H7 (cell line): ENCODE measurements at regions not wholly inside any gene's neighbourhood (a gene's known extent, or its start where the extent isn't known, plus 50 kb on each side); places are given as distances from the start of the nearest gene placed in this dataset.

Experiments
- DNase-seq: peaks from one replicate; pipeline ENCODE4 v3.0.0; 2012
- H3K27me3 ChIP-seq: 2 replicates; pipeline ENCODE4 v1.6.0; 2011; ENCODE audit warnings: mild to moderate bottlenecking, low read length; ENCODE audit not compliant: control insufficient read depth, insufficient read depth
- H3K36me3 ChIP-seq: replicated peaks from 2 replicates; pipeline ENCODE4 v1.5.1; 2011; ENCODE audit warnings: low read length; ENCODE audit not compliant: control insufficient read depth, insufficient read depth
- H3K4me3 ChIP-seq: 2 replicates; pipeline ENCODE4 v1.5.1; 2011; ENCODE audit warnings: low read depth, mild to moderate bottlenecking, control low read depth, low read length, moderate library complexity; ENCODE audit not compliant: insufficient read depth

GRCh38 chr4:144799486-144799885, 153.5 kb downstream of the HHIP start:
- Histone ChIP-seq H3K27me3 (no peaks in the 10 kb centered on the region), H3K36me3 (no peaks in the 10 kb centered on the region), H3K4me3 (no peak overlapping the region)
- no peak for DNase-seq

- Histone ChIP-seq H3K27me3 (no peaks in the 10 kb centered on the region), H3K36me3 (no peaks in the 10 kb centered on the region)
- DNase-seq, result no peak
Observed at GRCh38 chr4:144801731-144802130, 155.8 kb downstream of the HHIP start.

DNA sequence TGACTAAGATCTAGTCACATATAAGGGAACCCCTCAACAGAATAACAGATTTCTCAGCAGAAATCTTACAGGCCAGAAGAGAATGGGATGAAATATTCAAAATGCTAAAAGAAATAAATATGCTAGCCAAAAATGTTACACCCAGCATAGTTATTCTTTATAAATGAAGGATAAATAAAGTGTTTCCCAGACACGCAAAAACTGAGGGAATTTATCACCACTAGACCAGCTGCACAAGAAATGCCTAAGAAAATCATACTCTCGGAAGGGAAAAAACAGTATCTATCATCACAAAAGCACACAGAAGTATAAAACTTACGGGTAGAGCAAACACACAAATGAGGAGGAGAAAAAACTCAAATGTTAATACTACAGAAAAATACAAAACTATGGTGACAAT, 162.1 kb downstream of the HHIP start:
- DNase-seq, result no peak
- H3K27me3 ChIP-seq, result no peaks in the 10 kb centered on the region
- H3K36me3 ChIP-seq, result no peaks in the 10 kb centered on the region
- H3K4me3 ChIP-seq, result no peak overlapping the region

More at GRCh38 chr4:144801731-144802130, 155.8 kb downstream of the HHIP start:
- no peak overlapping the region for H3K4me3 ChIP-seq

DNA sequence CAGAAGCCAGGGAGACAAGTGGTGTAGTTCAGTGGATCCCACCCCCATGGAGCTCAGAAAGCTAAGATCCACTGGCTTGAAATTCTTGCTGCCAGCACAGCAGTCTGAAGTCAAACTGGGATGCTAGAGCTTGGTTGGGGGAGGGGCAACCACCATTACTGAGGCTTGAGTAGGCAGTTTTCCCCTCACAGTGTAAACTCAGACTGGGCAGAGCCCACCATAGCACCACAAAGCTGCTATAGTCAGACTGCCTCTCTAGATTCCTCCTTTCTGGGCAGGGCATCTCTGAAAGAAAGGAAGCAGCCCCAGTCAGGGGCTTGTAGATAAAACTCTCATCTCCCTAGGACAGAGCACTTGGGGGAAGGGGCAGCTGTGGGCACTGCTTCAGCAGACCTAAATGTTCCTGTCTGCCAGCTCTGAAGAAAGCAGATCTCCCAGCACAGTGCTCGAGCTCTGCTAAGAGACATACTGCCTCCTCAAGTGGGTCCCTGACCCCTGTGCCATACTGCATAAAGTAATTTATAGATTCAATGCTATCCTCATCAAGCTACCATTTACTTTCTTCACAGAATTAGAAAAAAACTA, 163.2 kb downstream of the HHIP start:
- Histone ChIP-seq H3K4me3 (peak overlapping the region; percentile 12; the same call in 1 of the 2 replicates), H3K36me3 (no peaks in the 10 kb centered on the region), H3K27me3 (no peaks in the 10 kb centered on the region)
- DNase-seq, result no peak

- Histone ChIP-seq H3K36me3 (no peaks in the 10 kb centered on the region), H3K4me3 (no peak overlapping the region), H3K27me3 (no peaks in the 10 kb centered on the region)
- no peak for DNase-seq
Observed at GRCh38 chr4:144816668-144817067, 170.7 kb downstream of the HHIP start.

GRCh38 chr4:144817081-144817480, 171.1 kb downstream of the HHIP start:
- Histone ChIP-seq H3K4me3 (no peak overlapping the region), H3K36me3 (no peaks in the 10 kb centered on the region), H3K27me3 (no peaks in the 10 kb centered on the region)
- DNase-seq, result no peak

GRCh38 chr4:144818136-144818535, 172.2 kb downstream of the HHIP start:
- Histone ChIP-seq H3K4me3 (no peak overlapping the region), H3K27me3 (no peaks in the 10 kb centered on the region), H3K36me3 (no peaks in the 10 kb centered on the region)
- no peak for DNase-seq

- no peak overlapping the region for H3K4me3 ChIP-seq
- H3K27me3 ChIP-seq, result no peaks in the 10 kb centered on the region
- no peak for DNase-seq
- H3K36me3 ChIP-seq, result no peaks in the 10 kb centered on the region
Observed at GRCh38 chr4:144819591-144819990, 173.6 kb downstream of the HHIP start.

DNA sequence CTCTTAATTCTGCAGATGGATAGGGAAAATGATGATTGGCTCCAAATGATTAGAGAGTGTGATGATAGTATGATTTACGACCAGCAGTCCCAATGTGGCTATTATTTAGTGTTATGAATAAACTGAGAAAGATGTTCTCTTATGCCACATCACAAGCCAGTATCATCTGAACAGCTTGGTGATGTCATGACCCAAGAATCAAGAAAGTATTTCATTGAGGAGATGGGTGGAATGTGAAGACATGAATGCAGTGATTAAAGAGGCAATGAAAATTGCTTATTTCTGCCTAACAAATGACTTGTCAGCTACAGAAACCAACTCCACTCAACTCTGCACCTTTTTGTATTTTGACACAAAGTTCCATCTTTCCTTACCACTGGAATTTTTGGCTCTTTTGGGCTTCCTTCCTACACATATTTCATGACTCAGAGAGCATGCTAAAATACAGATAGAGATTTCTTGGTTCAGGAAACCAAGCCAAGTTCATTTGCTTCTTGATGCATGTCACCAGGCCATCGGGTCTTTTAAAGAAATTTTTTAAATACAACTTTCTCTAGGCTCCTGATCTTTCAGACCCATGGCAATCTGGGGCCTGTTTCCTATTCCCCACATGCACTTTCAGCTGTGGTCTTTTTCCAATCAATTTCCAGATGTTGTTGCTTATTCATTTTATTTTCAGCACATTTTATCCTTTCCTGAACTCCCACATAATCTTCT, 174.2 kb downstream of the HHIP start:
- H3K4me3 ChIP-seq, result no peak overlapping the region
- no peaks in the 10 kb centered on the region for H3K36me3 ChIP-seq
- H3K27me3 ChIP-seq, result no peaks in the 10 kb centered on the region
- DNase-seq, result no peak

GRCh38 chr4:144820728-144821085, 174.8 kb downstream of the HHIP start:
- Histone ChIP-seq H3K4me3 (no peak overlapping the region), H3K27me3 (no peaks in the 10 kb centered on the region), H3K36me3 (no peaks in the 10 kb centered on the region)
- no peak for DNase-seq

DNA sequence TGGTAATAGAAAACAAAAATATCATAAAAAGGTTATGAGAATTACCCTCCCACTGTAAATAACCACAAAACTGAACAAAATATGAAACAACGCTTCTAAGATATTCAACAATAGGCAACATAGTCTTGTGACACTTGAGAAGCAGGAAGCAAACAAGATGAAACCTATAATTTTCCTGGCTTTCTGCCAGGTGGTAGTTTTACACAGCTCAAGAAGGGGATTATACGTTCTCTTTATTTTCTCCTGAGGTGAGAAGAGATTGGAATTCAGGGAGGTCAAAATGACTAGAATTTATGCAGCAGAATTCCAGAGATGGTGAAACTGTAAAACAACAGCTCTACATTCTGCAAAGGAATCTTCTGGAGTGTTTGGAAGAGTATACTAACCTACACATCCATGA, 186.0 kb downstream of the HHIP start:
- DNase-seq, result no peak
- H3K4me3 ChIP-seq, result no peak overlapping the region
- H3K36me3 ChIP-seq, result no peaks in the 10 kb centered on the region
- H3K27me3 ChIP-seq, result no peaks in the 10 kb centered on the region

DNA sequence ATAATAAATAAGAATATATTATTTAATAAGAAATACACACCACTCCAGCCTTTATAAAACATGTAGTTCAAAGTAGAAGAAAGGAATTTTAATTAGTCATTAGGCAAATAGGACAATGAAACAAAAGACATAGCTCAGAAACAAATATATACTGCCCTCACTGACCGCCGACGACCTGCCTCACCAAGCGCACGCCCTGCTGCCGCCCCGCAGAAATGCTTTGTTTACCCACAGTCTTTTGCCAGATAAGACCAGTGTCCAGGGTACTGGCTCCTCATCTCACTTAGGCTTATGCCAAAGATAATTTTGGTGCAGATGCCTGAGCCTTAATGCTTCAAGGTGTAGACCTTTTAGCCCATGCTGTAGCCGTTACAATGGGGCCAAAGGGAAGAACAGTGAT, 199.5 kb downstream of the HHIP start:
- DNase-seq, result no peak

GRCh38 chr4:144851948-144852347, 206.0 kb downstream of the HHIP start:
- Histone ChIP-seq H3K4me3 (no peak overlapping the region), H3K27me3 (no peaks in the 10 kb centered on the region), H3K36me3 (no peaks in the 10 kb centered on the region)
- DNase-seq, result no peak

More for the DNA sequence above, 199.5 kb downstream of the HHIP start:
- Histone ChIP-seq H3K4me3 (no peak overlapping the region), H3K27me3 (no peaks in the 10 kb centered on the region), H3K36me3 (no peaks in the 10 kb centered on the region)

DNA sequence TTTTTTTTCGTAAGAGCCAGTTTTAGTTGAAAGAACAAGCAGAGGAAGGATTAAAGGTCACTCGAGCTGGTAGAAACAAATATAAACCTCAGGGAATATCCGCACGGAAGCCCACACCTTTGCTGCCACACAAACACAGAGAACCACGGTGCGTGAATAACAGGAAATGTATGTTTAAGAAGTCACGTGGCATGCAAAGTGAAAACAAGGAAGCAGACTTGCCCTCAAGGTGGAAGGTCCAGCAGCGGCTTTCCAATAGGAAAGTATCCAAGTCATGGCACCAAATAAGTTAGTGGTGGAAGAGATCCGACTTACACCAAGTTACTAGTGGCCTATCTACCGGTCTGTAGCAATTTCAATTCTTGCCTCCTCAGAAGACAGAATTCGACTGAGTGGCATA, 215.5 kb downstream of the HHIP start:
- no peaks in the 10 kb centered on the region for H3K36me3 ChIP-seq
- DNase-seq, result no peak
- no peaks in the 10 kb centered on the region for H3K27me3 ChIP-seq
- H3K4me3 ChIP-seq, result no peak overlapping the region

DNA sequence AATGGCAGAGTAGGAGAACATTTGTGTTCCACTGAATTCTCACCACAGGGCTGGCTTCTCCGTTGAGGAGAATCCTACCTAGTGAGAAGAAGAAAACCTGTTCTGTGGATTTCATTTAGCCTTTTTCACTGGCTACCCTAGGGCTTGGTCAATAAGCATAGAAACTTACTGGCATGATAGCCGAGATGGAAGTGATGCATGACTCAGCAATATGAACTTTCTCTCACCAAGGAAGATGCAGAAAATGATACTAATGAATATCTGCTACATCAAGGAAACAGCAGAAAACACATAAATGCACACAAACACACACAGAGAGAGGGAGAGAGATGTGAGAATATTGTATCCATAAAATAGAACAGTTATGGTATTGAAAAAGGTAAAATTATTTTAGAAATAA, 216.3 kb downstream of the HHIP start:
- no peaks in the 10 kb centered on the region for H3K36me3 ChIP-seq
- no peaks in the 10 kb centered on the region for H3K27me3 ChIP-seq
- no peak overlapping the region for H3K4me3 ChIP-seq
- no peak for DNase-seq
